Keratinocyte (primary cell): ENCODE measurements at regions not wholly inside any gene's neighbourhood (a gene's known extent, or its start where the extent isn't known, plus 50 kb on each side); places are given as distances from the start of the nearest gene placed in this dataset.
"Not testable (repeated sequence)": the region's sequence is repeated elsewhere in the genome, so short reads cannot be mapped to it uniquely, and the experiment has no call there.

Experiments
- DNase-seq: peaks from one replicate; pipeline ENCODE4 v3.0.0-alpha.2; 2011; ENCODE audit warnings: low read depth, missing footprints, low spot score
- FAIRE-seq: peaks from 2 replicates; lab custom pipeline; 2011; peaks lifted over from hg19 to GRCh38; lab: Jason Lieb, UNC
- H2AFZ ChIP-seq: 2 replicates; pipeline ENCODE4 v1.6.0; 2012; ENCODE audit warnings: low read length, control low read depth, inconsistent platforms; ENCODE audit not compliant: control insufficient read depth
- H3K27ac ChIP-seq: 2 replicates; pipeline ENCODE4 v1.5.1; 2011; ENCODE audit warnings: low read length; ENCODE audit not compliant: control insufficient read depth, insufficient read depth
- H3K27me3 ChIP-seq: 3 replicates; pipeline ENCODE4 v1.6.0; 2011; ENCODE audit warnings: low read length; ENCODE audit not compliant: control insufficient read depth, insufficient read depth; ENCODE audit errors: extremely low read depth
- H3K36me3 ChIP-seq, 2 experiments: 2 replicates in 1 of 2; 3 replicates in 1 of 2; pipeline ENCODE4 v1.5.1; 2011; ENCODE audit warnings: low read length in 2 of 2, mild to moderate bottlenecking in 1 of 2; ENCODE audit not compliant: control insufficient read depth in 2 of 2, insufficient read depth in 2 of 2; ENCODE audit errors: extremely low read depth in 1 of 2
- H3K4me1 ChIP-seq: 3 replicates; pipeline ENCODE4 v1.5.1; 2011; ENCODE audit warnings: low read length; ENCODE audit not compliant: control insufficient read depth, insufficient read depth; ENCODE audit errors: extremely low read depth
- H3K4me2 ChIP-seq: 3 replicates; pipeline ENCODE4 v1.6.0; 2011; ENCODE audit warnings: low read depth, low read length; ENCODE audit not compliant: control insufficient read depth, insufficient read depth; ENCODE audit errors: extremely low read depth
- H3K4me3 ChIP-seq, 3 experiments: fragments of 200-600 bp in 1 of 3; sonication (generic) in 1 of 3; 2 replicates in 2 of 3; 3 replicates in 1 of 3; pipeline ENCODE4 v1.5.1; 2011 to 2016; ENCODE audit warnings: low read length in 3 of 3, mild to moderate bottlenecking in 3 of 3, control low read depth in 2 of 3, inconsistent platforms in 1 of 3, low read depth in 1 of 3, mixed read lengths in 1 of 3, mixed run types in 1 of 3, moderate library complexity in 1 of 3; ENCODE audit not compliant: control insufficient read depth in 2 of 3, insufficient read depth in 2 of 3; ENCODE audit errors: extremely low read depth in 1 of 3
- H3K79me2 ChIP-seq: 2 replicates; pipeline ENCODE4 v1.6.0; 2012; ENCODE audit warnings: low read length; ENCODE audit not compliant: control insufficient read depth, insufficient read depth
- H3K9ac ChIP-seq: 3 replicates; pipeline ENCODE4 v1.6.0; 2011; ENCODE audit warnings: low read length; ENCODE audit not compliant: control insufficient read depth, insufficient read depth; ENCODE audit errors: extremely low read depth
- H3K9me1 ChIP-seq: 3 replicates; pipeline ENCODE4 v1.6.0; 2011; ENCODE audit warnings: low read length; ENCODE audit not compliant: control insufficient read depth, insufficient read depth; ENCODE audit errors: extremely low read depth
- H3K9me3 ChIP-seq: 2 replicates; pipeline ENCODE4 v1.5.1; 2012; ENCODE audit warnings: low read depth, low read length; ENCODE audit not compliant: control insufficient read depth
- H4K20me1 ChIP-seq: 3 replicates; pipeline ENCODE4 v1.6.0; 2011; ENCODE audit warnings: low read length; ENCODE audit not compliant: control insufficient read depth, insufficient read depth; ENCODE audit errors: extremely low read depth
- EZH2 ChIP-seq: IDR thresholded peaks from one replicate; pipeline ENCODE4 v1.6.1; 2012; ENCODE audit warnings: inconsistent platforms, mild to moderate bottlenecking, low read length, moderate library complexity
- dilution Hi-C: fragments of 300-500 bp; cut with MboI; formaldehyde crosslinking; loops from one replicate; pipeline ENCODE4 v1.7.0; 2020; ENCODE audit warnings: low sequenced_read_pairs; ENCODE audit not compliant: extremely low pct_ligation_motif_present
- TF ChIP-seq, protein P1 (sequence below), 3 experiments: IDR thresholded peaks in 1 of 3; conservative IDR thresholded peaks in 1 of 3; optimal IDR thresholded peaks in 1 of 3; 2 replicates in 2 of 3; 3 replicates in 1 of 3; pipeline versions ENCODE3 to v1.5.1; 2011; ENCODE audit warnings: low read length in 3 of 3, mild to moderate bottlenecking in 3 of 3, moderate library complexity in 2 of 3, control low read depth in 1 of 3, inconsistent platforms in 1 of 3; ENCODE audit not compliant: insufficient read depth in 2 of 3; ENCODE audit errors: extremely low read depth in 1 of 3

DNA sequence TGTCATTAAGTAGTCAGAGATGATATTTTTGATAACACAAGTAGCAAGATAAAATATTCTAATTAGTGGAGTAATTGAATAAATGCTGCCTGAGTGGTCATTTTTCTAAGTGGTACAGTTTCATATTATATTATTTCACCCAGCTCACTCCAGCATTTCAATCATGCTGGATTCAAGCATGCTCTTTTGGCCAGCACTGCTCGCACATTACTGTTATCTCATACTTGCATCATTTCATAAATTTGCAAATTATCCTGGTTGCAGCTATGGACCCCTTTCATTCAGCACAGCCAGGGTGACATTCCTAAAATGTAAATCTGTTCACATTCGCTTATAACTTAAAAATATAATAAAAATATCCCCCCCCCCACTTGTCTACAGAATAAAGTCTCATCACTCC is 520.8 kb upstream of the CYLC2 start:
- H2AFZ ChIP-seq: no peak overlapping the region
- H3K79me2 ChIP-seq: no peaks in the 10 kb centered on the region
- H3K27me3 ChIP-seq: no peaks in the 10 kb centered on the region
- H3K4me2 ChIP-seq: no peak overlapping the region
- no peaks in the 10 kb centered on the region for H3K9me3 ChIP-seq
- no peaks in the 10 kb centered on the region for H3K36me3 ChIP-seq
- no peak for TF ChIP-seq EZH2
- TF ChIP-seq, protein P1, sequence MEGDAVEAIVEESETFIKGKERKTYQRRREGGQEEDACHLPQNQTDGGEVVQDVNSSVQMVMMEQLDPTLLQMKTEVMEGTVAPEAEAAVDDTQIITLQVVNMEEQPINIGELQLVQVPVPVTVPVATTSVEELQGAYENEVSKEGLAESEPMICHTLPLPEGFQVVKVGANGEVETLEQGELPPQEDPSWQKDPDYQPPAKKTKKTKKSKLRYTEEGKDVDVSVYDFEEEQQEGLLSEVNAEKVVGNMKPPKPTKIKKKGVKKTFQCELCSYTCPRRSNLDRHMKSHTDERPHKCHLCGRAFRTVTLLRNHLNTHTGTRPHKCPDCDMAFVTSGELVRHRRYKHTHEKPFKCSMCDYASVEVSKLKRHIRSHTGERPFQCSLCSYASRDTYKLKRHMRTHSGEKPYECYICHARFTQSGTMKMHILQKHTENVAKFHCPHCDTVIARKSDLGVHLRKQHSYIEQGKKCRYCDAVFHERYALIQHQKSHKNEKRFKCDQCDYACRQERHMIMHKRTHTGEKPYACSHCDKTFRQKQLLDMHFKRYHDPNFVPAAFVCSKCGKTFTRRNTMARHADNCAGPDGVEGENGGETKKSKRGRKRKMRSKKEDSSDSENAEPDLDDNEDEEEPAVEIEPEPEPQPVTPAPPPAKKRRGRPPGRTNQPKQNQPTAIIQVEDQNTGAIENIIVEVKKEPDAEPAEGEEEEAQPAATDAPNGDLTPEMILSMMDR (optimal IDR thresholded peaks at IDR 0.05 in 1 of 3, IDR thresholded peaks at IDR 0.05 in 1 of 3, conservative IDR thresholded peaks at IDR 0.05 in 1 of 3; ENCODE audit: extremely low read depth in 1 of 3, insufficient read depth in 2 of 3, low read length in 3 of 3): no peak
- H3K27ac ChIP-seq: no peak overlapping the region
- no peak overlapping the region for H3K9ac ChIP-seq
- no peak overlapping the region for H3K4me3 ChIP-seq
- H4K20me1 ChIP-seq: no peaks in the 10 kb centered on the region
- no peaks in the 10 kb centered on the region for H3K4me1 ChIP-seq
- FAIRE-seq (no peak), DNase-seq (no peak)
- H3K9me1 ChIP-seq: no peaks in the 10 kb centered on the region
- dilution Hi-C loops: no loop called here

DNA sequence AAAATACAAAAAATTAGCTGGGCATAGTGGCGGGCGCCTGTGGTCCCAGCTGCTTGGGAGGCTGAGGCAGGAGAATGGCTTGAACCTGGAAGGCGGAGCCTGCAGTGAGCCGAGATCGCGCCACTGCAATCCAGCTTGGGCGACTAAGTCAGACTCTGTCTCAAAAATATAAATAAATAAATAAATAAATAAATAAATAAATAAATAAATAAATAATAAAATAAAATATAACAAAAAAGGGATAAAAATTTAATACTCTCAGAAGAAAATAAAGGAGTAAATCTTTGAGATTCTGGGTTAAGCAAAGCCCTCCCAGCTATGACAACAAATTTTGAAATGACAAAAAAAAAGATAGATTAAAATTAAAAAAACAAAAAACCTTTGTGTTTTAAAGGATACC is 525.7 kb upstream of the CYLC2 start:
- FAIRE-seq, dilution Hi-C loops: not testable (repeated sequence)

DNA sequence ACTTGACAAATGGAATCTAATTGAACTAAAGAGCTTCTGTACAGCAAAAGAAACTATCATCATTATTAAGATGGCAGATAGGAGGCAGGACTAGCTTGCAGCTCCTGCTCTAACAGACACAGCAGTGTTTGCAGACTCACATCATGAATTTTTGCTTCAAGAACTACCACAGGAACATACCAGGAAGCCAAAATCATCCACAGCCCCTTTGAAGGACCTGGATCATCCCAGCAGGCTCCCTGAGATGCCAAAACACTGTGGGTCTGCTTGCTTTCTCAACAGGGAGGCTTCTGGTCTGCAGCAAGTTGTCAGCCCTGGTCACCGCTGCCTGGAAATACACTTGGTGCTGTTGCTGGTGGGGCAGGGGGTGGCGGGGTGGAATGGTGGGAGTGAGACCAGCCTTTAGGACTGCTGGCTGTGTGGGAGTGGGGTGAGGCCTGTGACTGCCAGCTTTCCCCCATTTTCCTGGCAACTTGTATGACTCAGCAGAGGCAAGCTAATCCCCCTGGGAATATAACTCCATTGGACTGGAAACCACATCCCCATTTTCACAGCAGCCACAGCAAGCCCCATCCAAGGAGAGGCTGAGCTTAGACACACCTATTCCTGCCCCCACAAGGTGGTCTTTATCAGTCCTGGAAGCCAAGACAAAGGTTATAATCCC is 533.8 kb upstream of the CYLC2 start:
- H3K27ac ChIP-seq: no peak overlapping the region
- no peaks in the 10 kb centered on the region for H3K36me3 ChIP-seq
- H3K4me1 ChIP-seq: no peaks in the 10 kb centered on the region
- FAIRE-seq: no peak
- H3K9me3 ChIP-seq: no peaks in the 10 kb centered on the region
- dilution Hi-C loops: no loop called here
- no peaks in the 10 kb centered on the region for H3K9me1 ChIP-seq
- no peak overlapping the region for H2AFZ ChIP-seq
- no peaks in the 10 kb centered on the region for H3K79me2 ChIP-seq
- no peak for DNase-seq
- H3K27me3 ChIP-seq: no peaks in the 10 kb centered on the region
- no peaks in the 10 kb centered on the region for H4K20me1 ChIP-seq
- TF ChIP-seq, protein P1 (optimal IDR thresholded peaks at IDR 0.05 in 1 of 3, IDR thresholded peaks at IDR 0.05 in 1 of 3, conservative IDR thresholded peaks at IDR 0.05 in 1 of 3; ENCODE audit: extremely low read depth in 1 of 3, insufficient read depth in 2 of 3, low read length in 3 of 3): no peak
- no peak for TF ChIP-seq EZH2
- no peak overlapping the region for H3K9ac ChIP-seq
- H3K4me2 ChIP-seq: no peak overlapping the region
- H3K4me3 ChIP-seq: no peak overlapping the region

More for the DNA sequence above, 525.7 kb upstream of the CYLC2 start:
- H3K27ac ChIP-seq, H3K4me3 ChIP-seq, H3K9ac ChIP-seq, H3K79me2 ChIP-seq, H4K20me1 ChIP-seq, H3K4me2 ChIP-seq, H3K9me3 ChIP-seq, H3K27me3 ChIP-seq, DNase-seq, H3K4me1 ChIP-seq, H2AFZ ChIP-seq, H3K36me3 ChIP-seq, H3K9me1 ChIP-seq: not testable (repeated sequence)
